Tibial nerve (tissue), 4 donors: ENCODE measurements at regions not wholly inside any gene's neighbourhood (a gene's known extent, or its start where the extent isn't known, plus 50 kb on each side); places are given as distances from the start of the nearest gene placed in this dataset.
"Not testable (repeated sequence)": the region's sequence is repeated elsewhere in the genome, so short reads cannot be mapped to it uniquely, and the experiment has no call there.

Experiments used
- DNase-seq, 2 donors: peaks; one replicate each; pipeline ENCODE4 v3.0.0-alpha.2; 2019; ENCODE audit warnings: low spot score in 2 of 2
- H3K27ac ChIP-seq, 4 donors: fragments of 200-600 bp; sonication (generic) in 3 of 4; one replicate each; pipeline ENCODE4 v1.5.1; 2017 to 2019; ENCODE audit warnings: mild to moderate bottlenecking in 1 of 4
- H3K27me3 ChIP-seq, 2 donors: fragments of 200-600 bp; sonication (generic) in 1 of 2; one replicate each; pipeline versions ENCODE4 v1.5.1 to v1.6.0; 2017 to 2019
- H3K36me3 ChIP-seq, 3 donors: fragments of 200-600 bp; sonication (generic); one replicate each; pipeline ENCODE4 v1.5.1; 2018 to 2019
- H3K4me1 ChIP-seq, 4 donors: fragments of 200-600 bp; sonication (generic) in 3 of 4; one replicate each; pipeline ENCODE4 v1.5.1; 2017 to 2019
- H3K4me3 ChIP-seq, 4 donors: fragments of 200-600 bp; sonication (generic) in 3 of 4; one replicate each; pipeline ENCODE4 v1.5.1; 2017 to 2019; ENCODE audit warnings: mild to moderate bottlenecking in 1 of 4, moderate library complexity in 1 of 4
- H3K9me3 ChIP-seq, 4 donors: fragments of 200-600 bp; sonication (generic) in 3 of 4; one replicate each; pipeline ENCODE4 v1.5.1; 2017 to 2019
- EP300 ChIP-seq, 2 donors: sonication (generic); formaldehyde crosslinking; IDR thresholded peaks; one replicate each; pipeline ENCODE4 v1.6.1; 2017; ENCODE audit warnings: antibody characterized with exemption in 2 of 2, mild to moderate bottlenecking in 1 of 2
- POLR2A ChIP-seq, 2 donors: fragments of 450-650 bp; IDR thresholded peaks; one replicate each; pipeline ENCODE4 v1.6.1; 2017; ENCODE audit warnings: antibody characterized with exemption in 2 of 2, mild to moderate bottlenecking in 2 of 2, moderate library complexity in 2 of 2
- WGBS, 2 donors: methylation state at CpG; one replicate each; pipeline ENCODE4 v1.1.5; 2018; 5-methylcytosine and 5-hydroxymethylcytosine counted together
- TF ChIP-seq, protein P1 (sequence below), 5 experiments: fragments of 200-600 bp in 3 of 5; fragments of 450-650 bp in 2 of 5; sonication (generic) in 3 of 5; IDR thresholded peaks; one replicate each; pipeline ENCODE4 v1.5.1; 2016 to 2019; ENCODE audit warnings: antibody characterized with exemption in 5 of 5, mild to moderate bottlenecking in 3 of 5, moderate library complexity in 2 of 5

DNA sequence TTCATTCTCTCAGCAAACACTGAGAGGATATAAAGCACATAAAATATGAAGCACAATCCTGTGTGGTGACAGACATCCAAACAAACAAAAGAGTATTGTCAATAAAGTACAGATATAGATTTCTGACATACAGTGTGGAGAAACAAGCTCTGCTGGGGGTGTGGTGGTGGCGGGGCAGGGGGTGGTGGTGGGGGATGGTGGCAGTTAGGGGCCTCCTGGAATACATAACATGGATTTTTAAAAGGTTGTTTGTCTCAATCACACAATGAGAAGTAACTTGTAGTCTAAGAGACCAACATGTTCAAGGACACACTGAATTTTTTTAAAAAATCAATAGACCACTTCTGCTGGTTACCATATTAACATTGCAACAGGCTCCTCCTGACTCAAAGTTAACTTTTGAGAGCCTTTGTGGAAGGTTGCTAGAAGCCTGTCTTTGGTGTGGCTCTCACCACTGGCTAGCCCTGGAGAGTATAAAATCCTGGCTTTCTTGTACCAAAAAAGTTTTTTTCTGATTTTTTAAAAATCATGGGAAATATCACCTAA is 1197.4 kb downstream of the SUCLG1 start:
- H3K4me1 ChIP-seq, result no peaks in the 10 kb centered on the region
- TF ChIP-seq EP300 (IDR thresholded peaks at IDR 0.05) (no peak), POLR2A (IDR thresholded peaks at IDR 0.05) (no peak)
- TF ChIP-seq, protein P1, sequence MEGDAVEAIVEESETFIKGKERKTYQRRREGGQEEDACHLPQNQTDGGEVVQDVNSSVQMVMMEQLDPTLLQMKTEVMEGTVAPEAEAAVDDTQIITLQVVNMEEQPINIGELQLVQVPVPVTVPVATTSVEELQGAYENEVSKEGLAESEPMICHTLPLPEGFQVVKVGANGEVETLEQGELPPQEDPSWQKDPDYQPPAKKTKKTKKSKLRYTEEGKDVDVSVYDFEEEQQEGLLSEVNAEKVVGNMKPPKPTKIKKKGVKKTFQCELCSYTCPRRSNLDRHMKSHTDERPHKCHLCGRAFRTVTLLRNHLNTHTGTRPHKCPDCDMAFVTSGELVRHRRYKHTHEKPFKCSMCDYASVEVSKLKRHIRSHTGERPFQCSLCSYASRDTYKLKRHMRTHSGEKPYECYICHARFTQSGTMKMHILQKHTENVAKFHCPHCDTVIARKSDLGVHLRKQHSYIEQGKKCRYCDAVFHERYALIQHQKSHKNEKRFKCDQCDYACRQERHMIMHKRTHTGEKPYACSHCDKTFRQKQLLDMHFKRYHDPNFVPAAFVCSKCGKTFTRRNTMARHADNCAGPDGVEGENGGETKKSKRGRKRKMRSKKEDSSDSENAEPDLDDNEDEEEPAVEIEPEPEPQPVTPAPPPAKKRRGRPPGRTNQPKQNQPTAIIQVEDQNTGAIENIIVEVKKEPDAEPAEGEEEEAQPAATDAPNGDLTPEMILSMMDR (IDR thresholded peaks at IDR 0.05), result no peak
- no peak overlapping the region for H3K27ac ChIP-seq
- H3K9me3 ChIP-seq, result no peaks in the 10 kb centered on the region
- H3K4me3 ChIP-seq, result no peak overlapping the region
- H3K36me3 ChIP-seq, result no peaks in the 10 kb centered on the region
- WGBS, 2 donors, result 41 to 54% methylated on average over 1 of the region's 1 CpG
- no peaks in the 10 kb centered on the region for H3K27me3 ChIP-seq
- no peak for DNase-seq

DNA sequence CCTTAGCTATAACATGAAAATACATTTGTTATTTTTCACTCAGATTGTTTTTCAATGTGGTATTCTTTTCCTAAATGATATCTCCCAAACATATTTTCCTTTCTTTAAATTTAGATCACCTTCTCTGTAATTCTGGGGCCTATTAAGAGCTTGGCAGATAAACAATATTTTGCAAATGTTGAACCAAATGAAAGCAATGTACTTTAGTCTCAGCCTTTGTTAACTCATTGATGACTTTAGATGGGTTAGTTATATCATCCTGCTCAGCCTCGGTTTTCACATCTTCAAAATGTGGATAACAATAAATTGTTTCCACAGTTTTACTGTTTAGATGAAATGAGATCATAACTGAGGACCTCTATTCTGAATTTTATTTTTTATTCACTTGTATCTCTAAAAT is 1205.2 kb downstream of the SUCLG1 start:
- DNase-seq, result no peak
- no peaks in the 10 kb centered on the region for H3K27me3 ChIP-seq
- peaks cover 0 to 13% (median 0%) of the 10 kb centered on the region in 4 donors for H3K9me3 ChIP-seq
- H3K27ac ChIP-seq, result no peak overlapping the region
- H3K4me1 ChIP-seq, result no peaks in the 10 kb centered on the region
- H3K4me3 ChIP-seq, result no peak overlapping the region
- H3K36me3 ChIP-seq, result no peaks in the 10 kb centered on the region
- TF ChIP-seq, protein P1 (IDR thresholded peaks at IDR 0.05), result no peak
- TF ChIP-seq EP300 (IDR thresholded peaks at IDR 0.05) (no peak), POLR2A (IDR thresholded peaks at IDR 0.05) (no peak)
- 87 to 91% methylated on average over 1 of the region's 1 CpG for WGBS, 2 donors

DNA sequence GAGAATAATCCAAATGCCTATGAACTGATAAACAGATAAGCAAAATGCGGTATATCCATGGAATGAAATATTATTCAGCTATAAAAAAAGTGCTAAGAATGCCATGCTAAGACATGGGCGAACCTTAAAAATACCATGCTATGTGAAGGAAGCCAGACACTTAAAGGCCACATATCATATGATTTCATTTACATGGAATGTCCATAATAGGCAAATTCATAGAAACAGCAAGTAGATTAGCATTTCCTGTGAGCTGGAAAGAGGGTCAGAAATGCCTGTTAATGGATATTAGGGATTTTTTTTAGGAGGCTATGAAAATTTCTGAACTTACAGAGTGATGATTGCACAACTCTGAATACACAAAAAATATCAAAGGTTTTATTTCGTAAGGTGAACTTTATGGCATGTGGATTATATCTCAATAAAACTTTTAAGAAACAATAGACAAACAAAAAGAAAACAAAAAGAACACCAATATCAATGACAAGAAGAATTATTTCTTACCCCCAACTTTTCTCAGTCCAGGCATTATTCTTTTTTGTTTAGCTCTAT is 1207.7 kb downstream of the SUCLG1 start:
- H3K27me3 ChIP-seq, result no peaks in the 10 kb centered on the region
- H3K9me3 ChIP-seq, result peaks cover 0 to 15% (median 0%) of the 10 kb centered on the region in 4 donors
- H3K4me1 ChIP-seq, result no peaks in the 10 kb centered on the region
- TF ChIP-seq POLR2A (IDR thresholded peaks at IDR 0.05), result no peak
- TF ChIP-seq, protein P1 (IDR thresholded peaks at IDR 0.05), result no peak
- no peak overlapping the region for H3K27ac ChIP-seq
- DNase-seq, result no peak
- no peak overlapping the region for H3K4me3 ChIP-seq
- no peaks in the 10 kb centered on the region for H3K36me3 ChIP-seq
- WGBS, 2 donors, result 68 to 86% methylated on average over 3 of the region's 3 CpGs

DNA sequence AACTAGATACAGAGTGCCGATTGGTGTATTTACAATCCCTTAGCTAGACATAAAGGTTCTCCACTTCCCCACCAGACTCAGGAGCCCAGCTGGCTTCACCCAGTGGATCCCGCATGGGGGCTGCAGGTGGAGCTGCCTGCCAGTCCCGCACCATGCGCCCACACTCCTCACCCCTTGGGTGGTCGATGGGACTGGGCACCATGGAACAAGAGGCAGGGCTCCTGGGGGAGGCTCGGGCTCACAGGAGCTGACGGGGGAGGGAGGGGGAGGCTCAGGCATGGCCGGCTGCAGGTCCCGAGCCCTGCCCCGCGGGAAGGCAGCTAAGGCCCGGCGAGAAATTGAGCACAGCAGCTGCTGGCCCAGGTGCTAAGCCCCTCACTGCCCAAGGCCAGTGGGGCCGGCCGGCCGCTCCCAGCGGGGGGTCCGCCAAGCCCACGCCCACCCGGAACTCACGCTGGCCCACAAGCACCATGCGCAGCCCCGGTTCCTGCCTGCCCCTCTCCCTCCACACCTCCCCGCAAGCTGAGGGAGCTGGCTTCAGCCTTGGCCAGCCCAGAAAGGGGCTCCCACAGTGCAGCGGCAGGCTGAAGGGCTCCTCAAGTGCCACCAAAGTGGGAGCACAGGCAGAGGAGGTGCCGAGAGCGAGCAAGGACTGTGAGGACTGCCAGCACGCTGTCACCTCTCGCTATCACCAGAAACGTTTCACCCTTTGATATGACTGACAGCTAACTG is 1213.1 kb downstream of the SUCLG1 start:
- not testable (repeated sequence) for H3K36me3 ChIP-seq, H3K4me3 ChIP-seq, H3K9me3 ChIP-seq, H3K27me3 ChIP-seq, DNase-seq, H3K4me1 ChIP-seq, H3K27ac ChIP-seq
- WGBS, 2 donors, result 89 to 96% methylated on average over 19 to 23 of the region's 30 CpGs

DNA sequence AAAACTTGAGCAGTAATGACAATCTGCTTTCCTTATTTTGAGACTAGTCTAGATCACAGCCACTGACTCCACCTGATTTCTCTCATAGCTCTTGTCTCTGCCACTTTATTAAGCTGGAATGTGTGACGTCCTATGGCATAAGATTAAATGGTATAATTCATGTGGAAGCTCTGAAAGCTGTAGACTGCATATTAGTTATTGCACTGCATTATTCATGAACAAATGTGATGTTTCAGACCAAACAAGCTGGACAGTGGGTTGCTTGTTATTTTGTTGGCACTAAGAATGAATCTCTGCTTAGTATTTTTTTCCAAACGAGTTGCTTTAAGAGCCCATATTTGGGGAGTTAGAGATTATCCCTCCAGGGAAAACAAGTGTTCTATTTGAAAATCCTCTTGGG is 1218.5 kb downstream of the SUCLG1 start:
- 26 to 31% methylated on average over 2 of the region's 2 CpGs for WGBS, 2 donors
- Histone ChIP-seq H3K36me3 (no peaks in the 10 kb centered on the region), H3K27ac (no peak overlapping the region), H3K4me3 (no peak overlapping the region), H3K27me3 (no peaks in the 10 kb centered on the region), H3K9me3 (no peaks in the 10 kb centered on the region), H3K4me1 (no peaks in the 10 kb centered on the region)
- no peak for DNase-seq
- no peak for TF ChIP-seq EP300 (IDR thresholded peaks at IDR 0.05)
- TF ChIP-seq, protein P1 (IDR thresholded peaks at IDR 0.05), result no peak
- TF ChIP-seq POLR2A (IDR thresholded peaks at IDR 0.05), result no peak
